ENCODE measurements at regions not wholly inside any gene's neighbourhood (a gene's known extent, or its start where the extent isn't known, plus 50 kb on each side); places are given as distances from the start of the nearest gene placed in this dataset.
A peak's percentile ranks its signal among the peaks of the same experiment; 100 is the strongest.

DNA sequence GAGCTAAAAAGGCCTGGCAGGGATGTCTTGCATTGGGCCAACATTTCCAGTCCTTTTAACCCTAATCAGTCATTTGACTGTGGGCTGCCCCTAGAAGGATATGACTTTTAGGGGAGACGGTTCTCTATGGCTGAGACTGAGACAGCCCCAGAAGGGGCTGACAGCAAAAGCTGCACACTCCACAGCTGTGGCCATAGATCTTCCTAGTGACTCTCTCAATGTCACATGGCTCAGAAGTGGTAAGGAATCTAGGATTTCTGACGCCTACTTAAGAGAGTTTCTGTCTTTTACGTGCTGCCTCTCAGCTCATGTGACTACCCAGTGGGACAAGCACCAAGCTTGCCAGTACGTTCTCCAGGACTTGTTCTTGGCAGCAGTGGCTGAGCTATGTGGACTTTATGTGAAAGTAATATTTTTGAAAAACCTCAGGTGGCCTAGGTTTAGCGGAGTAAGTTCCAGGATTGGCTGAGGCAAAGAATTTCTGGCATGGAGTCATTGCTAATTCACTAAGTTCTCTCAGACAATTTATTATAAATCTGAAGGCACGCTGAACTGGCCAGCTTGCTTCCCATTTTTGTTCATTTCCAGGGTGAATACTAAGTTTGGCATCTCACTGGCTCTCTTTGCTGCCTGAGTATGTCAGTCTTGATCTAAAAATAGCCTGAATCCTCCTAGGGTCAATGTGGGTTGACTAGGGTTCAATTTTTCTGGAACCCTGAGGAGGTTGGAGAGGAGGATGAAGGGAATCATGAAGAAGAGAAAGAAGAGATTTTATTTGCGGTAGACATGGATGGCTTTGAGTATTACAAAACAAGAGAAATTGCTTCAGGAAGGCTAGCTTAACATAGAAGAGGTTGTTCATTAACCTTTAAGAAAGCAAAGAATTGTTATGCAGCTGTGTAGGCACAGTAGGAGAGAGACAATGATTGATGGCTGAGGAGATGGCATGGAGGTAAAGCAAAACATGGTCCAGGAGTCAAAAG lies 271.8 kb downstream of the AEBP2 start:
- no peaks in the 10 kb centered on the region for H3K9me3 ChIP-seq (ENCODE audit: control insufficient read depth, insufficient read depth, low read depth, low read length)
- no peak overlapping the region for H2AFZ ChIP-seq (ENCODE audit: low read length)
- H3K27ac ChIP-seq (ENCODE audit: insufficient read depth, low read length): peak overlapping the region; percentile 13
- H3K4me1 ChIP-seq (ENCODE audit: control insufficient read depth, extremely low read depth, insufficient read depth, low read length): no peaks in the 10 kb centered on the region
- no peak overlapping the region for H3K4me2 ChIP-seq (ENCODE audit: extremely low read depth, insufficient read depth, low read length)
- H3K79me2 ChIP-seq (ENCODE audit: control insufficient read depth, insufficient read depth, low read length): no peaks in the 10 kb centered on the region
- no peak overlapping the region for H3K4me3 ChIP-seq (replicated peaks in 1 of 4; ENCODE audit: control extremely low read depth in 1 of 4, insufficient read depth in 1 of 4, low read depth in 3 of 4, low read length in 4 of 4)
- H3K9ac ChIP-seq (ENCODE audit: insufficient read depth, low read length): no peak overlapping the region
- no peaks in the 10 kb centered on the region for H4K20me1 ChIP-seq (ENCODE audit: control insufficient read depth, extremely low read depth, insufficient read depth, low read length)
- no peaks in the 10 kb centered on the region for H3K27me3 ChIP-seq (ENCODE audit: control insufficient read depth, insufficient read depth, low read length)
- peak; percentile 44 to 94 for DNase-seq (ENCODE audit: low read depth in 2 of 2)
- H3K36me3 ChIP-seq (ENCODE audit: control insufficient read depth, insufficient read depth, low read length): no peaks in the 10 kb centered on the region
- TF ChIP-seq EZH2 (IDR thresholded peaks at IDR 0.05; ENCODE audit: low read length, missing control alignments) (no peak), CTCF (conservative IDR thresholded peaks at IDR 0.05 in 1 of 2, IDR thresholded peaks at IDR 0.05 in 1 of 2; ENCODE audit: low read depth in 1 of 2, low read length in 2 of 2) (no peak)

DNA sequence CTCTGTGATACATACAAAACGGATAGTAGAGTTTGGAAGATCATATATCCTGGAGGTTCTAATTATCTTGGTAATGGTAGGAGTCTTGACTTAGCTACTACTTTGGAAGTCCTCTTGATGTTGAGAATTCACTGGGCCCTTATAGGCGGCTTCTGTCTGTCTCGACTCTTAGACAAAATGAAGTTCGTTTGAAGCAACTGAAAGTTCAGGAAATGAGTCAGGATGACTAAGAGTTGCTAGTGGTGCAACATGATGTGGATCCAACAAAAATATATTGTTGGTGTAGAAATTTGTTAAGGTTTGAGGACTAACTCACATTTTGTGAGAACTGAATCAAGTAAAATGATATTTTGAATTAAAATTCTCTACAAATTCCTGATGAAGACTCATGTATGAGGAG lies 272.7 kb downstream of the AEBP2 start:
- no peak for TF ChIP-seq EZH2 (IDR thresholded peaks at IDR 0.05; ENCODE audit: low read length, missing control alignments)
- no peak for TF ChIP-seq CTCF (conservative IDR thresholded peaks at IDR 0.05 in 1 of 2, IDR thresholded peaks at IDR 0.05 in 1 of 2; ENCODE audit: low read depth in 1 of 2, low read length in 2 of 2)
- Histone ChIP-seq H4K20me1 (ENCODE audit: control insufficient read depth, extremely low read depth, insufficient read depth, low read length) (no peaks in the 10 kb centered on the region), H3K79me2 (ENCODE audit: control insufficient read depth, insufficient read depth, low read length) (no peaks in the 10 kb centered on the region), H3K27me3 (ENCODE audit: control insufficient read depth, insufficient read depth, low read length) (no peaks in the 10 kb centered on the region), H3K9ac (ENCODE audit: insufficient read depth, low read length) (no peak overlapping the region), H3K27ac (ENCODE audit: insufficient read depth, low read length) (peak overlapping the region; percentile 13), H3K4me1 (ENCODE audit: control insufficient read depth, extremely low read depth, insufficient read depth, low read length) (no peaks in the 10 kb centered on the region), H3K4me2 (ENCODE audit: extremely low read depth, insufficient read depth, low read length) (no peak overlapping the region), H3K9me3 (ENCODE audit: control insufficient read depth, insufficient read depth, low read depth, low read length) (no peaks in the 10 kb centered on the region), H2AFZ (ENCODE audit: low read length) (no peak overlapping the region), H3K36me3 (ENCODE audit: control insufficient read depth, insufficient read depth, low read length) (no peaks in the 10 kb centered on the region), H3K4me3 (replicated peaks in 1 of 4; ENCODE audit: control extremely low read depth in 1 of 4, insufficient read depth in 1 of 4, low read depth in 3 of 4, low read length in 4 of 4) (no peak overlapping the region)
- DNase-seq (ENCODE audit: low read depth in 2 of 2): peak; percentile 88 to 94

- no peaks in the 10 kb centered on the region for H3K4me1 ChIP-seq (ENCODE audit: control insufficient read depth, extremely low read depth, insufficient read depth, low read length)
- H3K27me3 ChIP-seq (ENCODE audit: control insufficient read depth, insufficient read depth, low read length): no peaks in the 10 kb centered on the region
- H3K9ac ChIP-seq (ENCODE audit: insufficient read depth, low read length): no peak overlapping the region
- no peaks in the 10 kb centered on the region for H3K36me3 ChIP-seq (ENCODE audit: control insufficient read depth, insufficient read depth, low read length)
- H3K4me2 ChIP-seq (ENCODE audit: extremely low read depth, insufficient read depth, low read length): no peak overlapping the region
- no peak overlapping the region for H2AFZ ChIP-seq (ENCODE audit: low read length)
- DNase-seq (ENCODE audit: low read depth in 2 of 2): no peak
- no peaks in the 10 kb centered on the region for H4K20me1 ChIP-seq (ENCODE audit: control insufficient read depth, extremely low read depth, insufficient read depth, low read length)
- no peak overlapping the region for H3K4me3 ChIP-seq (replicated peaks in 1 of 4; ENCODE audit: control extremely low read depth in 1 of 4, insufficient read depth in 1 of 4, low read depth in 3 of 4, low read length in 4 of 4)
- no peaks in the 10 kb centered on the region for H3K9me3 ChIP-seq (ENCODE audit: control insufficient read depth, insufficient read depth, low read depth, low read length)
- TF ChIP-seq CTCF (conservative IDR thresholded peaks at IDR 0.05 in 1 of 2, IDR thresholded peaks at IDR 0.05 in 1 of 2; ENCODE audit: low read depth in 1 of 2, low read length in 2 of 2) (no peak), EZH2 (IDR thresholded peaks at IDR 0.05; ENCODE audit: low read length, missing control alignments) (no peak)
- H3K79me2 ChIP-seq (ENCODE audit: control insufficient read depth, insufficient read depth, low read length): no peaks in the 10 kb centered on the region
- H3K27ac ChIP-seq (ENCODE audit: insufficient read depth, low read length): no peak overlapping the region
Measured at GRCh38 chr12:19718401-19718800, 279.1 kb downstream of the AEBP2 start.

Measured in fibroblast of lung (primary cell).